Sigmoid colon (tissue), 6 donors: ENCODE measurements at regions not wholly inside any gene's neighbourhood (a gene's known extent, or its start where the extent isn't known, plus 50 kb on each side); places are given as distances from the start of the nearest gene placed in this dataset.

Experiments
- DNase-seq: peaks from one replicate; pipeline ENCODE4 v3.0.0-alpha.2; 2019
- H3K27ac ChIP-seq, 4 donors: fragments of 200-600 bp; sonication (generic); one replicate each; pipeline ENCODE4 v1.5.1; 2016 to 2019; ENCODE audit warnings: mild to moderate bottlenecking in 1 of 4
- H3K27me3 ChIP-seq, 3 donors: fragments of 200-600 bp; sonication (generic); one replicate each; pipeline ENCODE4 v1.5.1; 2019; ENCODE audit warnings: mild to moderate bottlenecking in 1 of 3
- H3K36me3 ChIP-seq, 4 donors: fragments of 200-600 bp; sonication (generic); one replicate each; pipeline ENCODE4 v1.5.1; 2016 to 2019
- H3K4me1 ChIP-seq, 4 donors: fragments of 200-600 bp; sonication (generic); one replicate each; pipeline ENCODE4 v1.5.1; 2017 to 2019
- H3K4me3 ChIP-seq, 4 donors: fragments of 200-600 bp; sonication (generic); one replicate each; pipeline ENCODE4 v1.5.1; 2017 to 2019; ENCODE audit warnings: mild to moderate bottlenecking in 2 of 4, moderate library complexity in 1 of 4
- H3K9me3 ChIP-seq, 4 donors: fragments of 200-600 bp in 3 of 4; sonication (generic) in 3 of 4; one replicate each; pipeline versions ENCODE4 v1.5.1 to v1.6.1; 2013 to 2019
- EP300 ChIP-seq, 4 donors: sonication (generic); formaldehyde crosslinking; IDR thresholded peaks; one replicate each; pipeline ENCODE4 v1.6.1; 2017; ENCODE audit warnings: antibody characterized with exemption in 4 of 4
- POLR2A ChIP-seq, 2 donors: fragments of 450-650 bp; IDR thresholded peaks; one replicate each; pipeline ENCODE4 v1.6.1; 2016; ENCODE audit warnings: antibody characterized with exemption in 2 of 2, mild to moderate bottlenecking in 2 of 2, moderate library complexity in 2 of 2
- POLR2AphosphoS5 ChIP-seq, 4 donors: sonication (generic); formaldehyde crosslinking; IDR thresholded peaks; one replicate each; pipeline ENCODE4 v1.6.1; 2017; ENCODE audit warnings: antibody characterized with exemption in 4 of 4
- WGBS, 2 donors: extraction: QIAGEN DNeasy Blood & Tissue Kit; methylation state at CpG; one replicate each; pipeline ENCODE4 v1.1.7; 2013; 5-methylcytosine and 5-hydroxymethylcytosine counted together
- intact Hi-C: fragments of 100-400 bp; cut with DNase I; formaldehyde crosslinking; loops from one replicate; pipeline ENCODE4 v1.15.1; 2023
- TF ChIP-seq, protein P1 (sequence below), 4 experiments: fragments of 450-650 bp in 3 of 4; fragments of 200-600 bp in 1 of 4; IDR thresholded peaks; one replicate each; pipeline ENCODE4 v1.5.1; 2016 to 2019; ENCODE audit warnings: antibody characterized with exemption in 4 of 4, mild to moderate bottlenecking in 3 of 4, moderate library complexity in 2 of 4
- donor health status: healthy with polysubstance abuse.
- donor health status: healthy.

DNA sequence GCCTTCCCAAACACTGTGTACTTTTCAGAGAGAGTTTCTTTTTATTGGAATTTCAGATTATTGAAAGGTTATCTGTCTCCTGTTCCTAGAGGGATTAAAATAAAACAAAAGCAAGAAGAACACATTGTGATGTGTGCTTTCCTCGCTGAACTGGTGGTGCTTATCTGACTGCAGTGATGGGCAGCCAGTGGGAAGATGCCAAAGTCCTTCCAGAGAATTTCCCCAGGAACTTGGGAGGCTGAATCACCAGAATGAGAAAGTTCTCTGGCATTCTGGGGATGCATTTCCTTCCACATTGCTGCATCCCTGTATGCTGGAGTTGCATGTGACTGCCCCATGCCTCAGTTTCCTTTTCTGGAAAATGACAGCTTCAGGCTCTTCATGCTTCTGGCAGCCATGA lies 53.9 kb upstream of the SEC11C start:
- H3K9me3 ChIP-seq, result no peaks in the 10 kb centered on the region
- 28 to 69% methylated on average over 1 of the region's 1 CpG for WGBS, 2 donors
- DNase-seq, result no peak
- H3K27me3 ChIP-seq, result no peaks in the 10 kb centered on the region
- H3K27ac ChIP-seq, result no peak overlapping the region
- TF ChIP-seq, protein P1, sequence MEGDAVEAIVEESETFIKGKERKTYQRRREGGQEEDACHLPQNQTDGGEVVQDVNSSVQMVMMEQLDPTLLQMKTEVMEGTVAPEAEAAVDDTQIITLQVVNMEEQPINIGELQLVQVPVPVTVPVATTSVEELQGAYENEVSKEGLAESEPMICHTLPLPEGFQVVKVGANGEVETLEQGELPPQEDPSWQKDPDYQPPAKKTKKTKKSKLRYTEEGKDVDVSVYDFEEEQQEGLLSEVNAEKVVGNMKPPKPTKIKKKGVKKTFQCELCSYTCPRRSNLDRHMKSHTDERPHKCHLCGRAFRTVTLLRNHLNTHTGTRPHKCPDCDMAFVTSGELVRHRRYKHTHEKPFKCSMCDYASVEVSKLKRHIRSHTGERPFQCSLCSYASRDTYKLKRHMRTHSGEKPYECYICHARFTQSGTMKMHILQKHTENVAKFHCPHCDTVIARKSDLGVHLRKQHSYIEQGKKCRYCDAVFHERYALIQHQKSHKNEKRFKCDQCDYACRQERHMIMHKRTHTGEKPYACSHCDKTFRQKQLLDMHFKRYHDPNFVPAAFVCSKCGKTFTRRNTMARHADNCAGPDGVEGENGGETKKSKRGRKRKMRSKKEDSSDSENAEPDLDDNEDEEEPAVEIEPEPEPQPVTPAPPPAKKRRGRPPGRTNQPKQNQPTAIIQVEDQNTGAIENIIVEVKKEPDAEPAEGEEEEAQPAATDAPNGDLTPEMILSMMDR (IDR thresholded peaks at IDR 0.05), result no peak
- TF ChIP-seq POLR2A (IDR thresholded peaks at IDR 0.05) (no peak), EP300 (IDR thresholded peaks at IDR 0.05) (no peak), POLR2AphosphoS5 (IDR thresholded peaks at IDR 0.05) (no peak)
- H3K4me3 ChIP-seq, result no peak overlapping the region
- no peaks in the 10 kb centered on the region for H3K4me1 ChIP-seq
- intact Hi-C loops, result no loop called here
- no peaks in the 10 kb centered on the region for H3K36me3 ChIP-seq

DNA sequence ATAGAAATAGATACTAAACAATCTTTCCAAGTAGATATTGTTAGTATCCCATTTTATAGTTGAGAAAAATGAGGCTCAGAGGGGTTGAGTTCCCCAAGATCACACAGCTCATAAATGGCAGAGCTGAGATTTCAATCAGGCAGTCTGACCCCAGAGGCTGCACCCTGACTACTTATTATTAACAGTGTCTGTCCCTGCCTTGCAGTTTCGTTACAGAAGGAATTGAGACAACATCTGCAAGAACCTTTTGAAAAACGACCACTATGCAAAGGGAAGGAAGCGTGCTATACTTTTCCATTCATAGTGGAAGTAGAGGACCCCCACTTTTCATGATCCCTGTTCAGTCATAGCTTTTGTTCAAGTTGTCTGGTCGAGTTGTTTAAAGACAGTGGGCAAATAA lies 53.2 kb upstream of the SEC11C start:
- Histone ChIP-seq H3K27me3 (no peaks in the 10 kb centered on the region), H3K36me3 (no peaks in the 10 kb centered on the region), H3K4me1 (no peaks in the 10 kb centered on the region), H3K27ac (no peak overlapping the region), H3K4me3 (no peak overlapping the region), H3K9me3 (no peaks in the 10 kb centered on the region)
- TF ChIP-seq, protein P1 (IDR thresholded peaks at IDR 0.05), result no peak
- TF ChIP-seq EP300 (IDR thresholded peaks at IDR 0.05) (no peak), POLR2AphosphoS5 (IDR thresholded peaks at IDR 0.05) (no peak), POLR2A (IDR thresholded peaks at IDR 0.05) (no peak)
- 54 to 55% methylated on average over 4 of the region's 4 CpGs for WGBS, 2 donors
- DNase-seq, result no peak
- intact Hi-C loops, result no loop called here

DNA sequence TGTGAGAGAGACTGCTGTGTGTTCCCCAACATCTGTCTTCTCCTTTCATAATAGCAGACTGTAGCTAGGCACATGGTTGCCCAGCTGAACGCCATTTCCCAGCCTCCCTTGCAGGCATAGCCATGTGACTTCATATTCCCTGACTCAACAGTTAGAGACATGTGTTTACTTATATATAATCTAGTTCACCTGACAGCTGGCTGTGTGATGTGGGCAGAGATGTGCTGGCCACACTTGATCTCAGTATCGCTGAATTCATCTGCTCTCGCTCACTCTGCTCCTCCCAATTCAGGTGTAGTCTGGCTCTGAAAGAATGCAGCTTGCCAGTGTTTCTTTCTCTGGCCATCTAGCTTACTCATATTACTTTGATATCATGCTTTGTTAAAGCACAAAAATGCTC lies 52.3 kb upstream of the SEC11C start:
- no peak overlapping the region for H3K27ac ChIP-seq
- no peaks in the 10 kb centered on the region for H3K4me1 ChIP-seq
- H3K36me3 ChIP-seq, result no peaks in the 10 kb centered on the region
- WGBS, 2 donors, result 69 to 74% methylated on average over 3 of the region's 3 CpGs
- no peak for DNase-seq
- no peak overlapping the region for H3K4me3 ChIP-seq
- intact Hi-C loops, result no loop called here
- H3K9me3 ChIP-seq, result no peaks in the 10 kb centered on the region
- H3K27me3 ChIP-seq, result no peaks in the 10 kb centered on the region
- no peak for TF ChIP-seq POLR2AphosphoS5 (IDR thresholded peaks at IDR 0.05)
- TF ChIP-seq, protein P1 (IDR thresholded peaks at IDR 0.05), result no peak
- no peak for TF ChIP-seq EP300 (IDR thresholded peaks at IDR 0.05)
- TF ChIP-seq POLR2A (IDR thresholded peaks at IDR 0.05), result no peak
